Keratinocyte (primary cell): ENCODE measurements at regions not wholly inside any gene's neighbourhood (a gene's known extent, or its start where the extent isn't known, plus 50 kb on each side); places are given as distances from the start of the nearest gene placed in this dataset.
A peak's percentile ranks its signal among the peaks of the same experiment; 100 is the strongest.

ENCODE experiments used
- DNase-seq: peaks from one replicate; pipeline ENCODE4 v3.0.0-alpha.2; 2011; ENCODE audit warnings: low read depth, missing footprints, low spot score
- FAIRE-seq: peaks from 2 replicates; lab custom pipeline; 2011; peaks lifted over from hg19 to GRCh38; lab: Jason Lieb, UNC
- H2AFZ ChIP-seq: 2 replicates; pipeline ENCODE4 v1.6.0; 2012; ENCODE audit warnings: low read length, control low read depth, inconsistent platforms; ENCODE audit not compliant: control insufficient read depth
- H3K27ac ChIP-seq: 2 replicates; pipeline ENCODE4 v1.5.1; 2011; ENCODE audit warnings: low read length; ENCODE audit not compliant: control insufficient read depth, insufficient read depth
- H3K27me3 ChIP-seq: 3 replicates; pipeline ENCODE4 v1.6.0; 2011; ENCODE audit warnings: low read length; ENCODE audit not compliant: control insufficient read depth, insufficient read depth; ENCODE audit errors: extremely low read depth
- H3K36me3 ChIP-seq, 2 experiments: 2 replicates in 1 of 2; 3 replicates in 1 of 2; pipeline ENCODE4 v1.5.1; 2011; ENCODE audit warnings: low read length in 2 of 2, mild to moderate bottlenecking in 1 of 2; ENCODE audit not compliant: control insufficient read depth in 2 of 2, insufficient read depth in 2 of 2; ENCODE audit errors: extremely low read depth in 1 of 2
- H3K4me1 ChIP-seq: 3 replicates; pipeline ENCODE4 v1.5.1; 2011; ENCODE audit warnings: low read length; ENCODE audit not compliant: control insufficient read depth, insufficient read depth; ENCODE audit errors: extremely low read depth
- H3K4me2 ChIP-seq: 3 replicates; pipeline ENCODE4 v1.6.0; 2011; ENCODE audit warnings: low read depth, low read length; ENCODE audit not compliant: control insufficient read depth, insufficient read depth; ENCODE audit errors: extremely low read depth
- H3K4me3 ChIP-seq, 3 experiments: fragments of 200-600 bp in 1 of 3; sonication (generic) in 1 of 3; 2 replicates in 2 of 3; 3 replicates in 1 of 3; pipeline ENCODE4 v1.5.1; 2011 to 2016; ENCODE audit warnings: low read length in 3 of 3, mild to moderate bottlenecking in 3 of 3, control low read depth in 2 of 3, inconsistent platforms in 1 of 3, low read depth in 1 of 3, mixed read lengths in 1 of 3, mixed run types in 1 of 3, moderate library complexity in 1 of 3; ENCODE audit not compliant: control insufficient read depth in 2 of 3, insufficient read depth in 2 of 3; ENCODE audit errors: extremely low read depth in 1 of 3
- H3K79me2 ChIP-seq: 2 replicates; pipeline ENCODE4 v1.6.0; 2012; ENCODE audit warnings: low read length; ENCODE audit not compliant: control insufficient read depth, insufficient read depth
- H3K9ac ChIP-seq: 3 replicates; pipeline ENCODE4 v1.6.0; 2011; ENCODE audit warnings: low read length; ENCODE audit not compliant: control insufficient read depth, insufficient read depth; ENCODE audit errors: extremely low read depth
- H3K9me1 ChIP-seq: 3 replicates; pipeline ENCODE4 v1.6.0; 2011; ENCODE audit warnings: low read length; ENCODE audit not compliant: control insufficient read depth, insufficient read depth; ENCODE audit errors: extremely low read depth
- H3K9me3 ChIP-seq: 2 replicates; pipeline ENCODE4 v1.5.1; 2012; ENCODE audit warnings: low read depth, low read length; ENCODE audit not compliant: control insufficient read depth
- H4K20me1 ChIP-seq: 3 replicates; pipeline ENCODE4 v1.6.0; 2011; ENCODE audit warnings: low read length; ENCODE audit not compliant: control insufficient read depth, insufficient read depth; ENCODE audit errors: extremely low read depth
- EZH2 ChIP-seq: IDR thresholded peaks from one replicate; pipeline ENCODE4 v1.6.1; 2012; ENCODE audit warnings: inconsistent platforms, mild to moderate bottlenecking, low read length, moderate library complexity
- dilution Hi-C: fragments of 300-500 bp; cut with MboI; formaldehyde crosslinking; loops from one replicate; pipeline ENCODE4 v1.7.0; 2020; ENCODE audit warnings: low sequenced_read_pairs; ENCODE audit not compliant: extremely low pct_ligation_motif_present
- TF ChIP-seq, protein P1 (sequence below), 3 experiments: IDR thresholded peaks in 1 of 3; conservative IDR thresholded peaks in 1 of 3; optimal IDR thresholded peaks in 1 of 3; 2 replicates in 2 of 3; 3 replicates in 1 of 3; pipeline versions ENCODE3 to v1.5.1; 2011; ENCODE audit warnings: low read length in 3 of 3, mild to moderate bottlenecking in 3 of 3, moderate library complexity in 2 of 3, control low read depth in 1 of 3, inconsistent platforms in 1 of 3; ENCODE audit not compliant: insufficient read depth in 2 of 3; ENCODE audit errors: extremely low read depth in 1 of 3

DNA sequence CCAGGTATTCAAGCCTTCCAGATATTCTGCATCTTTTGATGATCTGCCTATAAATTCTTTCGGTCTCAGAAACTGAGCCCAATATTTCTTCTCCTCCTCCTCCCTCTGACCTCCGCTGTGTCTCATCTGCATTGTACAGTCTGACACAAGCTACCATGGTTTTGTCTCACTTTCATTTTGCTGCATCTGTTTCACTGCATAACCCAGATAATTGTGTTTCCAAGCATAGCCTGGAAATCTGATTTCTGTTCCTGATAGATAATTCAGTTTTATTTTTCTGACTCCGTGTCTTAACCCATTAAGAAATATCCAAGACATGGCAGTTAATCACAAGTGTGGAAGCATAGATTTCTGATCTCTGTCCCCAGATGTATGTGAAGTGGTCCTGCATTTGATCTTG, 374.2 kb upstream of the SEMA3A start:
- DNase-seq (no peak), FAIRE-seq (no peak)
- Histone ChIP-seq H3K27me3 (no peaks in the 10 kb centered on the region), H4K20me1 (no peaks in the 10 kb centered on the region), H3K9ac (no peak overlapping the region), H3K36me3 (no peaks in the 10 kb centered on the region), H3K27ac (no peak overlapping the region), H3K9me3 (no peaks in the 10 kb centered on the region), H3K79me2 (no peaks in the 10 kb centered on the region), H2AFZ (peak overlapping the region; percentile 56), H3K4me2 (no peak overlapping the region), H3K4me1 (no peaks in the 10 kb centered on the region), H3K9me1 (no peaks in the 10 kb centered on the region), H3K4me3 (no peak overlapping the region)
- no peak for TF ChIP-seq EZH2
- TF ChIP-seq, protein P1, sequence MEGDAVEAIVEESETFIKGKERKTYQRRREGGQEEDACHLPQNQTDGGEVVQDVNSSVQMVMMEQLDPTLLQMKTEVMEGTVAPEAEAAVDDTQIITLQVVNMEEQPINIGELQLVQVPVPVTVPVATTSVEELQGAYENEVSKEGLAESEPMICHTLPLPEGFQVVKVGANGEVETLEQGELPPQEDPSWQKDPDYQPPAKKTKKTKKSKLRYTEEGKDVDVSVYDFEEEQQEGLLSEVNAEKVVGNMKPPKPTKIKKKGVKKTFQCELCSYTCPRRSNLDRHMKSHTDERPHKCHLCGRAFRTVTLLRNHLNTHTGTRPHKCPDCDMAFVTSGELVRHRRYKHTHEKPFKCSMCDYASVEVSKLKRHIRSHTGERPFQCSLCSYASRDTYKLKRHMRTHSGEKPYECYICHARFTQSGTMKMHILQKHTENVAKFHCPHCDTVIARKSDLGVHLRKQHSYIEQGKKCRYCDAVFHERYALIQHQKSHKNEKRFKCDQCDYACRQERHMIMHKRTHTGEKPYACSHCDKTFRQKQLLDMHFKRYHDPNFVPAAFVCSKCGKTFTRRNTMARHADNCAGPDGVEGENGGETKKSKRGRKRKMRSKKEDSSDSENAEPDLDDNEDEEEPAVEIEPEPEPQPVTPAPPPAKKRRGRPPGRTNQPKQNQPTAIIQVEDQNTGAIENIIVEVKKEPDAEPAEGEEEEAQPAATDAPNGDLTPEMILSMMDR (optimal IDR thresholded peaks at IDR 0.05 in 1 of 3, IDR thresholded peaks at IDR 0.05 in 1 of 3, conservative IDR thresholded peaks at IDR 0.05 in 1 of 3; ENCODE audit: extremely low read depth in 1 of 3, insufficient read depth in 2 of 3, low read length in 3 of 3), result no peak
- dilution Hi-C loops, result no loop called here

DNA sequence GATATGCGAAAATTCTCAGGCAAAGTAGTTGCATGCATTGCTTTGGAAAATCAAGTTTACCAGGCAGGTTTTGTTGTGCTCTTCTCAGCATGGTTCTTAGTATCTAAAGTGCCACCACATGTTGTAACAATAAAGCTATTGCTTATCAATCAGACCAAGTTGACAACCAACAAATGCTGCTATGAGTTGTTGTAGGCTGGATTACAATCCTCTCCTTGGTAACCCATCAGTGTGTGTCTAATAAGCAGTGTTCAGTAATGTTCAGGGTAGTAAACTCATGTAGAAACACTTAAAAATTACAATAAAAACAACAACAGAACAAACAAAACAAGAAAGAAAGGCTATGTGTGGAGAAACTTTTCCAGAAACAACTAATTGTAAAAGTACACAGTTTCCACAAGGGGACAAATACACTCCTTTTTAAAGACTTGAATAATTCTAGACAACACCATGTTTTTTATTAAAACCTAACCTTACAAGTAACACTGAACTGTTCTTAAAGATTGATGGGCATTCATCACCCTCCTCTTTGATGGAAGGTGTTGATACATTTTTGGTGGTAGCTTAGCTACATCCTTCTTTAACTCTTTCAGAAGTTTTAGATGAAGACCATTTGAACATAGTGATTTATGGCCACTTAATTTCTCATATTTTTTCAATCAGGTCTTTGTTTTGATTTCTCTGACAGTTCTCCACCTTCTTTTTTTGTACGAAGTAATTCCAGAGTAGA, 370.9 kb upstream of the SEMA3A start:
- Histone ChIP-seq H3K27me3 (no peaks in the 10 kb centered on the region), H3K9ac (no peak overlapping the region), H3K4me3 (no peak overlapping the region), H3K9me3 (no peaks in the 10 kb centered on the region), H3K27ac (no peak overlapping the region), H3K79me2 (no peaks in the 10 kb centered on the region), H3K4me2 (no peak overlapping the region), H4K20me1 (no peaks in the 10 kb centered on the region), H2AFZ (no peak overlapping the region), H3K9me1 (no peaks in the 10 kb centered on the region), H3K36me3 (no peaks in the 10 kb centered on the region), H3K4me1 (no peaks in the 10 kb centered on the region)
- FAIRE-seq (no peak), DNase-seq (no peak)
- dilution Hi-C loops, result no loop called here
- no peak for TF ChIP-seq EZH2
- TF ChIP-seq, protein P1 (optimal IDR thresholded peaks at IDR 0.05 in 1 of 3, IDR thresholded peaks at IDR 0.05 in 1 of 3, conservative IDR thresholded peaks at IDR 0.05 in 1 of 3; ENCODE audit: extremely low read depth in 1 of 3, insufficient read depth in 2 of 3, low read length in 3 of 3), result no peak
